Osteoblast (primary cell): ENCODE measurements at regions not wholly inside any gene's neighbourhood (a gene's known extent, or its start where the extent isn't known, plus 50 kb on each side); places are given as distances from the start of the nearest gene placed in this dataset.

ENCODE experiments used
- DNase-seq: peaks from one replicate; pipeline ENCODE4 v3.0.0; 2011; ENCODE audit warnings: low spot score, mixed read lengths; ENCODE audit not compliant: insufficient read length; ENCODE audit errors: missing footprints
- H2AFZ ChIP-seq: 2 replicates; pipeline ENCODE4 v1.6.0; 2011; ENCODE audit warnings: mild to moderate bottlenecking, low read length
- H3K27ac ChIP-seq: 2 replicates; pipeline ENCODE4 v1.5.1; 2011; ENCODE audit warnings: mild to moderate bottlenecking, low read depth, low read length, moderate library complexity
- H3K27me3 ChIP-seq: 2 replicates; pipeline ENCODE4 v1.6.0; 2012; ENCODE audit warnings: mild to moderate bottlenecking, control low read depth, inconsistent platforms, low read length, moderate library complexity; ENCODE audit not compliant: insufficient read depth
- H3K36me3 ChIP-seq: 2 replicates; pipeline ENCODE4 v1.5.1; 2011; ENCODE audit warnings: mild to moderate bottlenecking, low read length, control low read depth, moderate library complexity; ENCODE audit not compliant: insufficient read depth
- H3K4me1 ChIP-seq: 2 replicates; pipeline ENCODE4 v1.5.1; 2011; ENCODE audit warnings: mild to moderate bottlenecking, low read length, control low read depth, moderate library complexity; ENCODE audit not compliant: insufficient read depth
- H3K4me2 ChIP-seq: 2 replicates; pipeline ENCODE4 v1.6.0; 2011; ENCODE audit warnings: mild to moderate bottlenecking, low read length; ENCODE audit not compliant: insufficient read depth
- H3K4me3 ChIP-seq: fragments of 200-600 bp; sonication (generic); 3 replicates; pipeline ENCODE4 v1.5.1; 2012; ENCODE audit warnings: mild to moderate bottlenecking, low read length, inconsistent platforms; ENCODE audit not compliant: insufficient read depth
- H3K79me2 ChIP-seq: 2 replicates; pipeline ENCODE4 v1.6.0; 2012; ENCODE audit warnings: mild to moderate bottlenecking, low read length, control low read depth, inconsistent platforms; ENCODE audit not compliant: insufficient read depth
- H3K9me3 ChIP-seq: 2 replicates; pipeline ENCODE4 v1.5.1; 2011; ENCODE audit warnings: low read depth, low read length, control low read depth
- H4K20me1 ChIP-seq: 2 replicates; pipeline ENCODE4 v1.6.0; 2012; ENCODE audit warnings: mild to moderate bottlenecking, low read length, control low read depth; ENCODE audit not compliant: insufficient read depth
- CTCF ChIP-seq: IDR thresholded peaks from 2 replicates; pipeline ENCODE4 v1.5.1; 2011; ENCODE audit warnings: mild to moderate bottlenecking, low read depth, low read length, moderate library complexity; ENCODE audit errors: extremely low read depth

DNA sequence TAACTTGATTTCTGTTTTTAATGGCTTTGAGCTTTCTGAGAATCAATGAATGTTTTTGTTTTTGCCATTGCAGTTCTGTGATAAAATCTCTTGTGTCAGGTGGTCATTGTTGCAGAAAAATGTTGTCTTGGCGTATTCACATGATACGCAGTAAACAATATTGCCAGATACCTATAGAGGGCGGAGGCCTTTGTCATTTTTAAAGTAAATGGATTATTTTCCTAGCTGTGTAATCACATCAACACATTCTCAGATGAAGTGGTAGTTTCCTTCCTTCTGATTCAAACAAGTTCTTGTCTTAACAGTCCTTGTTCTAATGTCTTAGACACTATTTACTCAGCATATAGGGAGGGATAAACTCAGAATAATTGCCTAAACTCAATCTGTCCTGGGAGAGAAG lies 109.9 kb upstream of the DAB2 start:
- Histone ChIP-seq H3K4me3 (no peak overlapping the region), H3K36me3 (no peaks in the 10 kb centered on the region), H2AFZ (no peak overlapping the region), H3K27ac (no peak overlapping the region), H3K27me3 (no peaks in the 10 kb centered on the region), H3K9me3 (no peaks in the 10 kb centered on the region), H3K4me1 (no peaks in the 10 kb centered on the region), H3K4me2 (no peak overlapping the region), H3K79me2 (no peaks in the 10 kb centered on the region), H4K20me1 (no peaks in the 10 kb centered on the region)
- no peak for DNase-seq
- TF ChIP-seq CTCF: no peak

DNA sequence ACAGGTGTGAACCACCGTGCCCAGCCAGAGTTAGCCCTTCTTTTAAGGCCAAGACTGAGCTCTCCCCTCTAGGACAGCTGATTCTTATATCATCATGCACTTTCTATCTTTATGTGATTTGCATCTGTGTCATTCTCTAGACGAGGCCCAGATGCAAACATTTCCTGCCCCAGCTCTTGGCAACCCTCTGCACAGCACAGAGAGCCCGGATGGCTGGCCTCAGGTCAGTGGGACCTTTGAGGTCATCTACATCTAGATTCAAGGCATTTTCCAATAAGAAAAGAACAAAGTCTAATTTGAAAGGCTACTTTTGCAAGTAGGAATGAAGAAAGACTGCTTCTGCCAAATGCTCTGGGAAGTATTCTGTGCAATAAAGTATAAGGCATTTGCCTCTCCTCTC lies 109.0 kb upstream of the DAB2 start:
- H3K9me3 ChIP-seq: no peaks in the 10 kb centered on the region

GRCh38 chr5:39532511-39532910 lies 107.7 kb upstream of the DAB2 start:
- Histone ChIP-seq H3K4me2 (no peak overlapping the region), H3K27me3 (no peaks in the 10 kb centered on the region), H3K4me3 (no peak overlapping the region), H3K79me2 (no peaks in the 10 kb centered on the region), H4K20me1 (no peaks in the 10 kb centered on the region), H2AFZ (no peak overlapping the region), H3K27ac (no peak overlapping the region), H3K9me3 (no peaks in the 10 kb centered on the region), H3K4me1 (no peaks in the 10 kb centered on the region), H3K36me3 (no peaks in the 10 kb centered on the region)
- TF ChIP-seq CTCF: no peak
- DNase-seq: no peak

More for the DNA sequence above, 109.0 kb upstream of the DAB2 start:
- H3K27me3 ChIP-seq: no peaks in the 10 kb centered on the region
- H3K36me3 ChIP-seq: no peaks in the 10 kb centered on the region
- H4K20me1 ChIP-seq: no peaks in the 10 kb centered on the region
- H3K79me2 ChIP-seq: no peaks in the 10 kb centered on the region
- H3K4me1 ChIP-seq: no peaks in the 10 kb centered on the region
- H3K4me3 ChIP-seq: no peak overlapping the region
- H2AFZ ChIP-seq: no peak overlapping the region
- no peak overlapping the region for H3K4me2 ChIP-seq
- no peak for TF ChIP-seq CTCF
- DNase-seq: peak; percentile 9
- no peak overlapping the region for H3K27ac ChIP-seq

- no peak overlapping the region for H3K4me3 ChIP-seq
- H4K20me1 ChIP-seq: no peaks in the 10 kb centered on the region
- no peak overlapping the region for H3K27ac ChIP-seq
- H2AFZ ChIP-seq: no peak overlapping the region
- no peaks in the 10 kb centered on the region for H3K9me3 ChIP-seq
- H3K27me3 ChIP-seq: no peaks in the 10 kb centered on the region
- no peaks in the 10 kb centered on the region for H3K36me3 ChIP-seq
- DNase-seq: no peak
- H3K4me1 ChIP-seq: peaks cover under 1% of the 10 kb centered on the region
- no peak overlapping the region for H3K4me2 ChIP-seq
- no peak for TF ChIP-seq CTCF
- H3K79me2 ChIP-seq: no peaks in the 10 kb centered on the region
Measured at GRCh38 chr5:39531306-39531705, 106.5 kb upstream of the DAB2 start.
